RWPE1 (cell line): ENCODE measurements at regions not wholly inside any gene's neighbourhood (a gene's known extent, or its start where the extent isn't known, plus 50 kb on each side); places are given as distances from the start of the nearest gene placed in this dataset.

Experiments used
- CTCF ChIA-PET: fragments of 350-600 bp; sonication (Branson Sonifier 250); formaldehyde crosslinking; extraction: SDS; loops from one replicate; lab custom pipeline; 2021; lab: Yijun Ruan, JAX
- POLR2A ChIA-PET: fragments of 400-600 bp; formaldehyde crosslinking; extraction: SDS; loops from one replicate; lab custom pipeline; 2020; ENCODE audit warnings: antibody characterized with exemption; ENCODE audit not compliant: low non-redundant PET; lab: Yijun Ruan, JAX
- DNase-seq: peaks from one replicate; pipeline ENCODE4 v3.0.0; 2012; ENCODE audit warnings: low spot score
- H3K27ac ChIP-seq: fragments of 450-650 bp; 2 replicates; pipeline ENCODE4 v1.5.1; 2017
- CTCF ChIP-seq: fragments of 450-650 bp; conservative IDR thresholded peaks from 2 replicates; pipeline ENCODE4 v1.5.1; 2017; ENCODE audit warnings: low read depth, mild to moderate bottlenecking

- DNase-seq, result no peak
- CTCF ChIA-PET, result no interaction called here
- POLR2A ChIA-PET, result no interaction called here
- no peak overlapping the region for H3K27ac ChIP-seq
- TF ChIP-seq CTCF, result no peak
These were observed 51.5 kb upstream of the TMEM158 start for GRCh38 chr3:45277636-45278035.

GRCh38 chr3:45280232-45280631 lies 54.1 kb upstream of the TMEM158 start:
- H3K27ac ChIP-seq, result no peak overlapping the region
- POLR2A ChIA-PET, result no interaction called here
- DNase-seq, result no peak
- CTCF ChIA-PET, result no interaction called here
- TF ChIP-seq CTCF, result no peak

GRCh38 chr3:45280971-45281370 lies 54.9 kb upstream of the TMEM158 start:
- no peak for DNase-seq
- ChIA-PET CTCF (no interaction called here), POLR2A (no interaction called here)
- H3K27ac ChIP-seq, result no peak overlapping the region
- no peak for TF ChIP-seq CTCF

- TF ChIP-seq CTCF, result no peak
- ChIA-PET POLR2A (no interaction called here), CTCF (interaction anchor here (0.6 kb wide), 1 partner anchor 71 kb away, joined by 3 read pairs; no protein-coding TSS in a partner anchor)
- H3K27ac ChIP-seq, result no peak overlapping the region
- no peak for DNase-seq
These were observed 57.4 kb upstream of the TMEM158 start for GRCh38 chr3:45283471-45283870.

- ChIA-PET CTCF (interaction anchor here (0.7 kb wide), 1 partner anchor 254 kb away, joined by 3 read pairs; no protein-coding TSS in a partner anchor), POLR2A (no interaction called here)
- no peak for DNase-seq
- TF ChIP-seq CTCF, result no peak
- H3K27ac ChIP-seq, result no peak overlapping the region
These were observed 71.2 kb upstream of the TMEM158 start for GRCh38 chr3:45297331-45297730.

GRCh38 chr3:45302470-45302869 lies 76.4 kb upstream of the TMEM158 start:
- TF ChIP-seq CTCF, result no peak
- H3K27ac ChIP-seq, result no peak overlapping the region
- POLR2A ChIA-PET, result no interaction called here
- no peak for DNase-seq
- CTCF ChIA-PET, result no interaction called here
